ENCODE measurements at regions not wholly inside any gene's neighbourhood (a gene's known extent, or its start where the extent isn't known, plus 50 kb on each side); places are given as distances from the start of the nearest gene placed in this dataset.

- TF ChIP-seq, protein P1, sequence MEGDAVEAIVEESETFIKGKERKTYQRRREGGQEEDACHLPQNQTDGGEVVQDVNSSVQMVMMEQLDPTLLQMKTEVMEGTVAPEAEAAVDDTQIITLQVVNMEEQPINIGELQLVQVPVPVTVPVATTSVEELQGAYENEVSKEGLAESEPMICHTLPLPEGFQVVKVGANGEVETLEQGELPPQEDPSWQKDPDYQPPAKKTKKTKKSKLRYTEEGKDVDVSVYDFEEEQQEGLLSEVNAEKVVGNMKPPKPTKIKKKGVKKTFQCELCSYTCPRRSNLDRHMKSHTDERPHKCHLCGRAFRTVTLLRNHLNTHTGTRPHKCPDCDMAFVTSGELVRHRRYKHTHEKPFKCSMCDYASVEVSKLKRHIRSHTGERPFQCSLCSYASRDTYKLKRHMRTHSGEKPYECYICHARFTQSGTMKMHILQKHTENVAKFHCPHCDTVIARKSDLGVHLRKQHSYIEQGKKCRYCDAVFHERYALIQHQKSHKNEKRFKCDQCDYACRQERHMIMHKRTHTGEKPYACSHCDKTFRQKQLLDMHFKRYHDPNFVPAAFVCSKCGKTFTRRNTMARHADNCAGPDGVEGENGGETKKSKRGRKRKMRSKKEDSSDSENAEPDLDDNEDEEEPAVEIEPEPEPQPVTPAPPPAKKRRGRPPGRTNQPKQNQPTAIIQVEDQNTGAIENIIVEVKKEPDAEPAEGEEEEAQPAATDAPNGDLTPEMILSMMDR (IDR thresholded peaks at IDR 0.05; ENCODE audit: control extremely low read depth in 1 of 3, insufficient read depth in 1 of 3, low read depth in 1 of 3, low read length in 3 of 3): no peak
- TF ChIP-seq SUZ12 (IDR thresholded peaks at IDR 0.05; ENCODE audit: low read length): no peak
- TF ChIP-seq, protein P2, sequence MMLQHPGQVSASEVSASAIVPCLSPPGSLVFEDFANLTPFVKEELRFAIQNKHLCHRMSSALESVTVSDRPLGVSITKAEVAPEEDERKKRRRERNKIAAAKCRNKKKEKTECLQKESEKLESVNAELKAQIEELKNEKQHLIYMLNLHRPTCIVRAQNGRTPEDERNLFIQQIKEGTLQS (IDR thresholded peaks at IDR 0.05; ENCODE audit: insufficient read depth, low read depth, low read length): no peak
- TF ChIP-seq POLR2A (IDR thresholded peaks at IDR 0.05; ENCODE audit: control extremely low read depth in 1 of 2, low read depth in 2 of 2, low read length in 2 of 2): no peak
- no peak for TF ChIP-seq TAF1 (IDR thresholded peaks at IDR 0.05; ENCODE audit: low read depth, low read length)
- TF ChIP-seq TBP (IDR thresholded peaks at IDR 0.05; ENCODE audit: low read depth, low read length): no peak
- TF ChIP-seq EP300 (IDR thresholded peaks at IDR 0.05; ENCODE audit: borderline replicate concordance in 1 of 2, low read depth in 2 of 2, low read length in 2 of 2): no peak
Observed at GRCh38 chr11:31956310-31956709, 134.6 kb upstream of the RCN1 start.

Data from H1 (cell line).